Neural progenitor cell (in vitro differentiated cells): ENCODE measurements at regions not wholly inside any gene's neighbourhood (a gene's known extent, or its start where the extent isn't known, plus 50 kb on each side); places are given as distances from the start of the nearest gene placed in this dataset.

Experiments used
- EZH2 ChIP-seq: fragments of 200-600 bp; sonication (generic); IDR thresholded peaks from 2 replicates; pipeline ENCODE4 v1.6.1; 2017; ENCODE audit warnings: antibody characterized with exemption, mild to moderate bottlenecking, moderate library complexity
- EZH2phosphoT487 ChIP-seq: fragments of 200-600 bp; sonication (generic); IDR thresholded peaks from 2 replicates; pipeline ENCODE4 v1.6.1; 2017; ENCODE audit warnings: antibody characterized with exemption
- TF ChIP-seq, protein P1 (sequence below): fragments of 200-600 bp; sonication (generic); IDR thresholded peaks from 2 replicates; pipeline ENCODE4 v1.5.1; 2017; ENCODE audit warnings: antibody characterized with exemption, mild to moderate bottlenecking

DNA sequence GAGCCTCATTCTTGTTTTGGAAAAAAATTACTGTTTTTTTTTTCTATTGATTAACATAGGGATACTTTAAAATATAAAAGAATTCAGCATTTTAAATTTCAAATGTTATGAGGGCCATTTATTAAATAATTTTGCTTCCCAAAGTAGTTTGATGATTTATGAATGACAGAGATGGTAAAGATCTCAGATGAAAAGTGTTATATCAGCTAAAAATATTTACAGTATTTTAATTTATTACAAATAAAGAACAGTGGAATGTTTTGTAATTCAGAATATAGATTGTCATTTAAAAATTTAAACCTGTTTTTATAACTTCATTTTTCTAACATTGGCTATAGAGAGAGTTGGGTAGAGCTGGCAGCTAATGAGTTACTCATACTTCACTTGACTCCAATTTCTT lies 256.0 kb downstream of the TPBG start:
- TF ChIP-seq, protein P1, sequence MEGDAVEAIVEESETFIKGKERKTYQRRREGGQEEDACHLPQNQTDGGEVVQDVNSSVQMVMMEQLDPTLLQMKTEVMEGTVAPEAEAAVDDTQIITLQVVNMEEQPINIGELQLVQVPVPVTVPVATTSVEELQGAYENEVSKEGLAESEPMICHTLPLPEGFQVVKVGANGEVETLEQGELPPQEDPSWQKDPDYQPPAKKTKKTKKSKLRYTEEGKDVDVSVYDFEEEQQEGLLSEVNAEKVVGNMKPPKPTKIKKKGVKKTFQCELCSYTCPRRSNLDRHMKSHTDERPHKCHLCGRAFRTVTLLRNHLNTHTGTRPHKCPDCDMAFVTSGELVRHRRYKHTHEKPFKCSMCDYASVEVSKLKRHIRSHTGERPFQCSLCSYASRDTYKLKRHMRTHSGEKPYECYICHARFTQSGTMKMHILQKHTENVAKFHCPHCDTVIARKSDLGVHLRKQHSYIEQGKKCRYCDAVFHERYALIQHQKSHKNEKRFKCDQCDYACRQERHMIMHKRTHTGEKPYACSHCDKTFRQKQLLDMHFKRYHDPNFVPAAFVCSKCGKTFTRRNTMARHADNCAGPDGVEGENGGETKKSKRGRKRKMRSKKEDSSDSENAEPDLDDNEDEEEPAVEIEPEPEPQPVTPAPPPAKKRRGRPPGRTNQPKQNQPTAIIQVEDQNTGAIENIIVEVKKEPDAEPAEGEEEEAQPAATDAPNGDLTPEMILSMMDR, result no peak
- TF ChIP-seq EZH2 (no peak), EZH2phosphoT487 (no peak)
